NCI-H748 (cell line): ENCODE measurements at regions not wholly inside any gene's neighbourhood (a gene's known extent, or its start where the extent isn't known, plus 50 kb on each side); places are given as distances from the start of the nearest gene placed in this dataset.
"Not testable (repeated sequence)": the region's sequence is repeated elsewhere in the genome, so short reads cannot be mapped to it uniquely, and the experiment has no call there.

Experiments used
- DNase-seq: peaks from one replicate; lab custom pipeline; 2025; ENCODE audit not compliant: unreplicated experiment; lab: John Stamatoyannopoulos, UW

DNA sequence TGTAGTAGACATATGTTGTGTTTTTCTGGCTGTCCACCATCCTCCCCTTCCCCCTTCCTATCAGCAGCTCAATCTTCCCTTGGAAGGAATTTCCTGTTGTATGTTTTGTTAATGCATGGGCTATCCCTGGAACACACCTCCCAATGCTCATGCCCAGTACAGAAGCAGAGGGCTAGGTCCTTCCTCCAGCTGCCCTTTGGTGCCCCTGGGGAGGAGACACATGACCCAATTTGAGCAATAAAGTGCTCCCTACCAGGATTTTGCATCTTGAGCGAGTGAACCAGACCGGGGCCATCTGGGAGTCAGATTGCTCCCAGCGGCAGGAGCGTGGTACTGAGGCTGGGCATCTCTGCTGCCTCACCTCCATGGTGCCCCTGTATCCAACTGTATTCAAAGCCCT lies 141.5 kb upstream of the MED13 start:
- DNase-seq, result no peak

DNA sequence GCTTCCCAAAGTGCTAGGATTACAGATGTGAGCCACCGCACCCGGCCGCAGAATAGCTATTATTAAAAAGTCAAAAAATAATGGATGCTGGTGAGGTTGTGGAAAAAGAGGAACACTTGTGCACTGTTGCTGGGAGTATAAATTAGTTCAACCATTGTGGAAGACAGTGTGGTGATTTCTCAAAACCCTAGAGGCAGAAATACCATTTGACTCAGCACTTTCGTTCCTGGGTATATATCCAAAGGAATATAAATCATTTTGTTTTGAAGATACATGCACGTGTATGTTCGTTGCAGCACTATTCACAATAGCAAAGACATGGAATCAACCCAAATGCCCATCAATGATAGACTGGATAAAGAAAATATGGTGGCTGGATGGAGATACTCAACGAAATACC lies 132.1 kb upstream of the MED13 start:
- not testable (repeated sequence) for DNase-seq

DNA sequence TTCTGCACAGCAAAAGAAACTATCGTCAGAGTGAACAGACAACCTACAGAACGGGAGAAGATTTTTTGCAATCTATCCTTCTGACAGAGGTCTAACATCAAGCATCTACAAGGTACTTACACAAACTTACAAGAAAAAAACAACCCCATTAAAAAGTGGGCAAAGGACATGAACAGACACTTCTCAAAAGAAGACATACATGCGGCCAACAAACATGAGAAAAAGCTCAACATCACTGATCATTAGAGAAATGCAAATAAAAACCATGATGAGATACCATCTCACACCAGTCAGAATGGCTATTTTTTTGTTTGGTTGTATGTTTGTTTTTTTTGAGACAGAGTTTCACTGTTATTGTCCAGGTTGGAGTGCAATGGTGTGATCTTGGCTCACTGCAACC lies 131.5 kb upstream of the MED13 start:
- not testable (repeated sequence) for DNase-seq

DNA sequence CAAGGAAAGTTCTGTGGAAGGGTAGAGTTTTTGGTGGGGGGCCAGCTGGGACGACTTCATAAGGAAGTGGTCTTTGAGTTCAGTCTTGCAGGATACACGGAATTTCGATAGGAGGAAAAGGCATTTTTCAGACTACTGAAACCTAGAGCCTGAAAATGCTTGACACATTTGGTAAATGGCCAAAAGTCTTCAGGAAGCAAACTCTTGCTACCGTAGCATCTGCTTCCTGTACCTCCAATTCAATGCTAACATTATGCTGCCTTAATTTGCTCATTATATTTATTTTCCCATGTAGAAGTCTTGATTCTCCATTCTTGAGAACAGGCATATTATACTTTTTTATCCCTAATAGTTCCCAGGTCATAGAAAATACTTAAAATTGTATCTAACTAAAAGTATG lies 129.3 kb upstream of the MED13 start:
- DNase-seq, result no peak

DNA sequence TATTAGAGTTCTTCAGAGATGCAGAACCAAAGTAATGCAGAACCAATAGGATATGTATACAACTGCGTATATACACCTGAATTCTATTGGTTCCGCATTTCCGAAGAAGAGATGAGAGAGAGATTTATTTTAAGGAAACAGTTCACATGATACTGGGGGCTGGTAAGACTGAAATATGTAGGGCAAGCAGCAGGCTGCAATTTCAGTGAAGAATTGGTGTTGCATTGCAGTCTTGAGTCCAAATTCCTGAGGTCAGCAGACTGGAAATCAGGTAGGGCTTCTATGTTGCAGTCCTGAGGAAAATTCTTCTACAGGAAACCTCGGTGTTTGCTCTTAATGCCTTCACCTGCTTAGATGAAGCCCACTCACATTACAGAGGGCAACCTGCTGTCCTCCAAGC lies 128.2 kb upstream of the MED13 start:
- no peak for DNase-seq

DNA sequence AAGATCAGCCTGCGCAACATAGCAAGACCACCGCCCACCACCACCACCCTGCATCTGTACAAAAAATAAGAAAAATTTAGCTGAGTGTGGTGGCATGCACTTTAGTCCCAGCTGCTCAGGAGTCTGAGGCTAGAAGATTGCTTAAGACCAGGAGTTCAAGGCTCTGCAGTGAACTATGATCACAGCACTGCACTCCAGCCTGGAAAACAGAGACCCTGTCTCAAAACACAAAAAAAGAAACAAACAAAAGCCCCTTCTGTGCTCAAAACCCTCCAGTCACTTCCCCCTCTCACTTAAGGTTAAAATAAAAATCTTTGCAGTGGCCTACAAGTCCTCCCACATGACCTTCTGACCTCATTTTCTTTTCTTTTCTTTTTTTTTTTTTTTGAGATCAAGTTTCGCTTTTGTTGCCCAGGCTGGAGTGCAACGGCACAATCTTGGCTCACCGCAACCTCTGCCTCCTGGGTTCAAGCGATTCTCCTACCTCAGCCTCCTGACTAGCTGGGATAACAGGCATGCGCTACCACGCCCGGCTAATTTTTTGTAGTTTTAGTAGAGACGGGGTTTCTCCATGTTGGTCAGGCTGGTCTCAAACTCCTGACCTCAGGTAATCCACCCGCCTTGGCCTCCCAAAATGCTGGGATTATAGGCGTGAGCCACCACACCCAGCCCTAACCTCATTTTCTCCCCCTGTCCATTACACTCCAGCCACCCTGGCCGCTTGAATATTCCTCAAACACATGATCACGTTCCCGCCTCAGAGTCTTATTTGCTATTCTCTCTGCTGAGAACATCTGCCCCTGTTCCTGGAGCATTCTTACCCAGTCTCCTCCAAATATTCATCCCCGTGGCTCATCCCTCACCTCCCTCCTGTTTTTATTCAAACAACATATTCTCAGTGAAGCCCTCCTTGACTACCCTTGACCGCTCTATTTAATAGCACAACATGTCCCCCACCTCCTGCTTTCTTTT lies 126.6 kb upstream of the MED13 start:
- DNase-seq, result no peak

DNA sequence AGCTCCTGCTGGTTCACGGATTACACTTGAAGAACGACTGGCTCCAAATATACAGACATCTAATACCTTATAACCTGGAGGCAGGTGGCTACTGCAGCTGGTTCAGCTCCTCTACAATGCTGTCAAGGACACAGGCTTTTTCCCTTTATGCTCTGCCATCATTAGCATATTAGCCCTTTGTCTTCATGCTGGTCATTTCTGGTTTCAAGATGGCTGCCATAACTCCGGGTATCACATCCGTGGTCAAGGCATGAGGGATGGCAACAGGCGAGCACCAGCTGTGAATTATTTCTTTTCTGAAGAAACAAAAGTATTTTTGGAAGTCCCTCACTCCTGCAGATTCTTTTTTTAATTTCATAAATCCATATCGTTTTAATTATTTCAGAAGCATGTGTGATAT lies 124.3 kb upstream of the MED13 start:
- peak; percentile 66 for DNase-seq

DNA sequence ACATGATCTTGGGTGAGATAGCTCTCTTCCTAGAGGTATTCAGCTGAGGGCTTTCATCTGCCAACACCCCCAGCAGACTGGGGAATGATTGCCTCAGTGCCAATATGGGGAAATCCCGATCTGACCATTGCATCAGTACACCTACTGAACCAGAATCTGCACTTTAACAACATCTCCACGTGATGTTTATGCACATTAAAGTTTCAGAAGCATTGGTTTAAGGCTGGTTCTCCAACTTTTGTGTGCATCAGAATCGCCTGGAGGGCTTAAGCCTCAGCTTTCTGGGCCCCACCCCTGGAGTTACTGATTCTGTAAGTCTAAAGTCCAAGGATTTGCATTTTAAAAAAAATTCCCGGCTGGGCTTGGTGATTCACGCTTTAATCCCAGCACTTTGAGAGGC lies 123.6 kb upstream of the MED13 start:
- DNase-seq, result no peak

DNA sequence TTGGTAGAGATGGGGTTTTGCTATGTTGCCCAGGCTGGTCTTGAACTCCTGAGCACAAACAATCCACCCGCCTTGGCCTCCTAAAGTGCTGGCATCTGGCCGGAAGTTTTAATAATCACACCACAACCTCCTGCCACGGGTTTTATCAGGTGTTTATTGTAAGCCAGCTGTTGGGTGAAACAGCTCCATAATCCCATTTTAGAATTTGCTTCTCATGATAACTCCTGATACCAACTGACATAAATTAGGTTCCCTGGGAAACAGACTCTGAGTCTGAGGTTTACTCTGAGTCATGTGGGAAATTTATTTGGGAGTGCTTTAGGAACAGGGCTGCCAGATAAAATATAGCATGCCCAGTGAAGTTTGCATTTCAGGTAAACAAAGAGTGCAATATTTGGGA lies 122.6 kb upstream of the MED13 start:
- no peak for DNase-seq

DNA sequence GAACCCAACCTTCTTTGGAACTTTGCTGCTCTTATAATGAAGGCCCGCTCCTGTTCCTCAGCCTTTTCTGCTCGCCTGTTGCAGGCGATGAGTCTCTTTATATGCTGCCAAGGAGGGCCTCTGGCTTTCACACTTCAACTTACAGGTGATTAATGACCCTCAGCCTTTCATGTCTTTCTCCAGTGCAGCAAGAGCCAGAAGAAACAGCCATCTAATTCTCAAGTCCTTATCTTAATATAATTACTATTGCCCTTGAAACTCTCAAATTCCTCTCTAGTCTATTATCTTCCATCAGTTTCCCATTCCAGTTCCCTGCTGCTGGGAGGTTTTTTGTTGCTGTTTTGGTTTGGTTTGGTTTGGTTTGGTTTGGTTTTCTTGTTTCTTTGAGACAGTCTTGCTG lies 121.8 kb upstream of the MED13 start:
- no peak for DNase-seq

DNA sequence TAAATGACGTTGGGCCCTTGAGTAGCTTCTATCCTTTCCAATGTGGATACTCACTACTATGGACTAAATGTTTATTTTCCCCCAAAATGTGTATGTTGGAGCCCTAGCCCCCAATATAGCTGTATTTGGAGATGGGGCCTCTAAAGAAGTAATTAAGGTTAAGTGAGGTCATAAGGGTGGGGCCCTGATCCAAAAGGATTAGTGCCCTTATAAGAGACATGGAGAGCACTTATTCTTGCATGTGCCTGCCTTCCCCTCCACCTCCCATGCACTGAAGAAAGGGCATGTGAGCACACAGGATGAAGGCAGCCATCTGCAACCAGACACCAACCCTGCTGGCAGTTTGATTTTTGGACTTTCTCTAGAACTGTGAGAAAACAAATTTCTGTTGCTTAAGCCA lies 115.7 kb upstream of the MED13 start:
- DNase-seq, result no peak

DNA sequence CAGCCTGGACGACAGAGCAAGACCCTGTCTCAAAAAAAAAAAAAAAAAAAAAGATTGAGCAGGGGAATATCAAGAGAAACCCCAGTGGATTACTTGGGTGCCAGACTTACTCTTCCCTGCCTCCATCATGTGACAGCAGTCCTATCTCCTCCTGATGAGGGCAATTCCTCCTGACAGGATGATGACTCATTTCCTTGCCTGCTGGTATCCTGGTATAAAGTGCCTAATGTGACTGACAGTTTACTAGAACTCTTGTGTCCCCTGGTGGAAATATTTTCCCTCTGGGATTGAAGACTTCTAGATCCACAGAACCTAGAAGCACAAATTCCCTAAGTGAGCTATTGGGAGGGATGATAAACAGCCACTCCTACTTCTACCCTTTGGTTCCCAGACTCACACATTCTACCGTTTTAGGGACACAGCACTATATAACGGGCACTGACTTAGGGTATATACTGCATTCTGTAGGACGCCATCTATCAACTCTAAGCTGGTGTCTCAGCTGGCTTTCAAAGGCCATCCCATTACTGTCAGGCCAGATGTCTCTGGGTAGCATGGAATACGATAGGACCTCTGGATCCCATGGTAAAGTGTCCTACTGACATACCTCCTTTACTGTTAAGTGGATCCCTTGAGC lies 114.6 kb upstream of the MED13 start:
- no peak for DNase-seq

DNA sequence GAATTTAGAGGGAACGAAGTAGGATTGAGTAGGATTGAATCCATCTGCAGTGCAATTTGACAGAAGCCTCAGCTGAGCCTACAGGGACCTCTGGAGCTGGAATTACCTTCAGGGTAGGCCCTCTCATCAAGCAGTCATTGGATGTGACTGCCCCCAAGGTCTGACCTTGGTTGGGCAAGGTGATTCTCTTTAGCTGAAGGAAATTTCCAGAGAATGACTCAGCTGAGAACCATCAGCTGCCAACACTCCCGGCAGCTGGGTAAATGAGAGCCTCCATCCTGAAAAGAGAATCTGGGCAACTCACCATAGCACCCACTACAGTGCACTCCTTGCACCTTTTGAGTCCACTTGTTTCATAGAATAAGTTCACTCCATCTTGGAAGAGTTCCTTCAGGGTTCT lies 113.5 kb upstream of the MED13 start:
- DNase-seq, result no peak

DNA sequence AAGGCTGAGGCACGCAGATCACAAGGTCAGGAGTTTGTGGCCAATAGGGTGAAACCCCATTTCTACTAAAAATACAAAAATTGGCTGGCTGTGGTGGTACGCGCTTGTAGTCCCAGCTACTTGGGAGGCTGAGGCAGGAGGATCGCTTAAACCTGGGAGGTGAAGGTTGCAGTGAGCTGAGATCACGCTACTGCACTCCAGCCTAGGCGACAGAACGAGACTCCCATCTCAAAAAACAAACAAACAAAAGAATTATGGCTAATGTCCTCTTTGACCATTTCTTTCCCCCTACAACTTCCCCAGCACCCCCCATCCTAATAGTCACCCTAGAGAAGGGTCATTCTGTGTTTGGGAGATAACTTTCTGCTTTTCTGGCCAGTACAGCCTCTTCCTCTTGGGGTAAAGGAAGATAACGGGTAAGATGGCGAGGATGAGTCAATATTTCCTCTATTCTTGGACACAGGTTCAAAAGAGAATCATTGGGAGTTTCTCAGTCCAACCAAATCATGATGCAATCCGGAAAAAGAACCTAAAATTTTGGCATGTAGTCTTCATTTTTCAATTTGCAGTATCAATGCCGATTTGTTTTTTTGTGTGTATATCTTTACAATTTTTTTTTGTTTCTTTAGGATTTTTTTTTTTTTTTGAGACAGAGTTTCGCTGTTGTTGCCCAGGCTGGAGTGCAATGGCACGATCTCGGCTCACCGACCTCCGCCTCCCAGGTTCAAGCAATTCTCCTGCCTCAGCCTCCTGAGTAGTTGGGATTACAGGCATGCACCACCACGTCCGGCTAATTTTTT lies 107.6 kb upstream of the MED13 start:
- DNase-seq, result no peak

DNA sequence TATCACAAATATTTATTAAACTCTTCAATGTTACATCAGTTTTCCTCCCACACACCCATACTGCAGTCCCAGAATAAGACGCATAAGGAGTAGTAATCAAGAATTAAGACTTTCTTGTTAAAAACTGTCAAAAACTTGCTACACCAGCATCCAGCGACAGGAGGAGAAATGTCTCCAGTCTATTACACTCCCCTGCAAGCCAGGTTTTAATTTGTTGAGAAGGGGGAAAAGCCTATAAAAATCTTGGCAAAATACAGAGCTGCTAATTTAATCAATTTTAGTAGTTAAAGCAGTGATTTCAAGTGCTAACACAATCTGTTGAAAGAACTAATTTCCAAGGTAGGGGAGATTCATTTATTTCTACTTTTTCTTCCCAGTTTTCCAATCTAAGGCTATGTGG lies 102.0 kb upstream of the MED13 start:
- DNase-seq, result no peak

DNA sequence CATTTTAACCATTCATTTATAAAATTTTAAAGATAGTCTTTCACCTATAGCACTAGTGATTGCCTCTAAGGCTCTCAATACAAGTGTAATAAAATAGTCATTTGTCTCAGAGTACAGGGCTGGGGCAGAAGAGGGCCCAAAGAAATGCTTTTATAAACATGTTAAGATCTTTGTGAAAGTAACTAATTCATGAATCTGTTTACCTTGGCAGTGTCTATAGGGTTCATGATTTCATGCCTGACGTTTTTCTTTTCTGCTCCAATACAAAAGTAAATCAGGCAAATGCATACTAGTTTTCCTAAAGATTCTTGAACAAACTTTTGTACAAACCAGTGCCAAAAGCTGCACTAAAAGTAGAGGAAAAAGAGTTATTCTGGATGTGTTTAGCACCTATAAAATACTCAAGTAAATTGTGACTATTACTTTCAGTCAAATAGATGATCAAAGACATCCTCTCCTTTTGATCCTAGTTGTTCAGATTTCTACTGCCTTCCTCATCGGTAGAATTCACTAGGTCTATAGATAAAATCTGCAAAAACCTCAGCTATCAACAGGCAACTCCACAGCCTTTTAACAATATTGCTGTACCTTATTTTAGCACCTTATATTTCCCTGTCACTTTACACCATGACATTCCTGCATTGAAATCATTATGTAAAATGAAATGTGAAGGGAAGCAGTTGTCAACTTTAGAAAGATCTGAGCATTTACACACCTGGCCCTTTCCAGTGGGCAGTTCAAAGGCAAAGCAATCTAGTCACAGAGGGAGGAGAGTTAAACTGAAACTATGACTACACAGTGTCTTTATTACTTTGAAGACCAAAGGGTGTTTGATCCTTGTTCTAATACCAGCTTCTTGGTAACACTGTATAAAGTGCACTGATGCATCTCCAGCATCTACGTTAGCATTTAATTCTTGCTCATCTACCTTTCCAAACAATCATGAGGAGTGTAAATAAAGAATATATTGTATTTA lies 100.0 kb upstream of the MED13 start:
- no peak for DNase-seq

DNA sequence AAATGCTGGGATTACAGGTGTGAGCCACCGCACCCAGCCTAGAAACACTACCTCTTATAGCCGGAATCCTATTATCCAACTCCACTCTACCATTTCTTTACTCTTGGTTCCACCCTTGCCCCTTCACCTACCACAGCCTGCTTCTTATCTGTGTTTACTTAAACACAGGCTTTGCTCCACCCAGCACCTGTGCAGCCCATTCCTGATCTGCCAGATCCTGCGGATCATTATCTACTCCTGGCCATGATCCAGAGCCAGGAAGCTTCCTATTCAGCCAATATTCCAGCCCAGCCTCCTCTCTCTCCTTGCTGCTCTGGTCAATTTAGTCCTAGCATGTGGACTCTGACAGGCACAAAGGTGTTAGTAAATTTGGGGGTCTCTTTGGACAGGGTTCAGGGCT lies 98.8 kb upstream of the MED13 start:
- peak; percentile 74 for DNase-seq

DNA sequence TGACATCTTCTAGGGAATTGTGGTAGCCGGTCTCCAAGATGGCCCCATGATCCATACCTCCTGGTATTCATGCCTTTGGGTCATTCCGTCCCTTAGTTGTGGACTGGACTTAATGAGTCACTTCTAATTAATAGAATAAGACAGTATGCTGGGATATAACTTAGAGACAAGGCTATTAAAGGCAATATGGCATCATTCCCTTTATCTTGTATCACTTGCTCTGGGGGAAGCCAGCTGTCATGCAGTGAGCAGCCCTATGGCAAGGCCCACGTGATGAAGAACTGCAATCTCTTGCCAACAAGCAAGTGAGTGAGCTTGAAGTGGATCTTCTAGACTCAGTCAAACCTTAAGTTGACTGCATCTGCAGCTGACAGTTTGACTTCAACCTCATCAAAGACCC lies 97.8 kb upstream of the MED13 start:
- DNase-seq, result no peak

DNA sequence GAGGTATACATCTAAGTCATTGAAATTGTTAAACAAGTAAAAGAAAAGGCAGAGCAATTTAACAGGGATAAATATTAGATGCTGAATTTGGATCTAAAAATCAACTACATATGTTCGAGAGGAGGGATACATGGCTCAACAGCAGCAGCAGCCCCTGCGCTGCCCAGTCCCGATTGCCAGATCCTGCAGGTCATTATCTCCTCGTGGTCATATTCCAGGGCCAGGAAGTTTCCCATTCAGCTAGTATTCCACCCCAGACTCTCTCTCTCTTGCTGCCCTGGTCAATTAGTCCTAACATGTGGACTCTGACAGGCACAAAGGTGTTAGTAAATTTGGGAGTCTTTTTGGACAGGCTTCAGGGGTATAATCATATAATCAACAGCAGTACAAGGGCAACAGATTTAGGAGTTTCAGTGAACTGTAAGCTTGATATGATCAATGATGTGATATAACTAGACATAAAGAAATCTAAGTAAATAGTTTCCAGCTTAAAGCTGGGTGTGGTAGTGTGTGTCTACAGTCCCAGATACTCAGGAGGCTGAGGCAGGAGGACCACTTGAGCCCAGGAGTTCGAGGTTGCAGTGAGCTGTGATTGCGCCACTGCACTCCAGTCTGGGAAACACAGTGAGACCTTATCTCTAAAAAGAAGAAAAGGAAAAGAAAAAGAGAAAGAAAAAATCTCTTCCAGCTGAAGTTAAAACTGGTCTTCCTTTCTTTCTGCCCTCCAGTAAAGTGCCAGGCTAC lies 96.5 kb upstream of the MED13 start:
- DNase-seq, result no peak

DNA sequence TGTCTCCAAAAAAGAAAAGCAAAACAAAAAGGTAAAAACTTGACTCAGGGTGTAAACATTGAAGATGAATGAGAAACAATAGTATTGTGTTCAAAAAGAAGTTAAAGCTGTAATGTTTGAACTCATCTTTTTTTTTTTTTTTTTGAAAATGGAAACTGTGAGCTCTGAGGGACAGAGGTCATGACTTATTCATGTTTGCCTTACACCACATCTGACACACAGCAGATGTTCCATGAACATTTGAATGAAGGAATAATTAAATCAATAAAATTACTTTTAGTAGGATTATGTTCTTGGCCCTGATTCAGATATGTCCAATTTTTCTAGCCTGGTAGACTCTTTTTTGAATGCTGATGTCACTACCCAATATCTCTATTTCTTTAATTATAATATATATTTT lies 95.7 kb upstream of the MED13 start:
- no peak for DNase-seq
